OCI-LY7 (cell line): ENCODE measurements at regions not wholly inside any gene's neighbourhood (a gene's known extent, or its start where the extent isn't known, plus 50 kb on each side); places are given as distances from the start of the nearest gene placed in this dataset.

Source experiments
- BruUV-seq: library from RNA; stranded (reverse); fragments of 400-500 nt; replicated peaks from 2 replicates; lab custom pipeline; 2021; lab: Mats Ljungman, UMichigan
- CTCF ChIA-PET: fragments of 300-600 bp; sonication (Branson Sonifier 250); formaldehyde crosslinking; loops from one replicate; lab custom pipeline; 2022; ENCODE audit warnings: antibody characterized with exemption; ENCODE audit not compliant: unreplicated experiment; lab: Charles Lee
- POLR2A ChIA-PET: fragments of 300-600 bp; sonication (Branson Sonifier 250); formaldehyde crosslinking; loops from one replicate; lab custom pipeline; 2022; ENCODE audit warnings: antibody characterized with exemption; lab: Charles Lee
- DNase-seq: peaks from one replicate; pipeline ENCODE4 v3.0.0-alpha.2; 2015; ENCODE audit warnings: low spot score
- H2AFZ ChIP-seq: fragments of 200-600 bp; sonication (generic), shearing (Covaris generic); 2 replicates; pipeline ENCODE4 v1.6.1; 2014; ENCODE audit warnings: mild to moderate bottlenecking, antibody characterized with exemption, low read length, moderate library complexity
- H3K27ac ChIP-seq: fragments of 200-600 bp; sonication (generic); 2 replicates; pipeline ENCODE4 v1.5.1; 2014; ENCODE audit warnings: mixed run types, low read depth, mild to moderate bottlenecking, moderate library complexity, low read length, inconsistent platforms; ENCODE audit not compliant: poor library complexity, severe bottlenecking
- H3K36me3 ChIP-seq: fragments of 200-600 bp; sonication (generic); 2 replicates; pipeline ENCODE4 v1.6.1; 2014; ENCODE audit warnings: mild to moderate bottlenecking, antibody characterized with exemption, low read length, moderate library complexity, mixed read lengths; ENCODE audit not compliant: insufficient read depth
- H3K4me1 ChIP-seq: fragments of 200-600 bp; sonication (generic); 2 replicates; pipeline ENCODE4 v1.5.1; 2014; ENCODE audit warnings: mild to moderate bottlenecking, low read length; ENCODE audit not compliant: insufficient read depth, poor library complexity, severe bottlenecking
- H3K4me2 ChIP-seq: fragments of 200-600 bp; sonication (generic); 2 replicates; pipeline ENCODE4 v1.6.1; 2014; ENCODE audit warnings: mild to moderate bottlenecking, low read length
- H3K4me3 ChIP-seq: fragments of 200-600 bp; sonication (generic); 2 replicates; pipeline ENCODE4 v1.5.1; 2014; ENCODE audit warnings: mild to moderate bottlenecking, low read depth, low read length; ENCODE audit not compliant: poor library complexity, severe bottlenecking
- H3K79me2 ChIP-seq: fragments of 200-600 bp; sonication (generic); 2 replicates; pipeline ENCODE4 v1.6.1; 2016; ENCODE audit warnings: low read depth, mild to moderate bottlenecking, low read length, moderate library complexity, mixed read lengths; ENCODE audit not compliant: insufficient read depth
- H3K9me2 ChIP-seq: fragments of 200-600 bp; sonication (generic); 2 replicates; pipeline ENCODE4 v1.6.1; 2016; ENCODE audit warnings: mild to moderate bottlenecking, low read length, mixed read lengths; ENCODE audit not compliant: insufficient read depth
- H3K9me3 ChIP-seq: fragments of 200-600 bp; sonication (generic); 2 replicates; pipeline ENCODE4 v1.6.1; 2014; ENCODE audit warnings: mild to moderate bottlenecking, mixed run types, low read length, mixed read lengths
- H4K20me1 ChIP-seq: fragments of 200-600 bp; sonication (generic); 2 replicates; pipeline ENCODE4 v1.6.1; 2014; ENCODE audit warnings: mild to moderate bottlenecking, antibody characterized with exemption, low read length, moderate library complexity, mixed read lengths; ENCODE audit not compliant: insufficient read depth
- EZH2phosphoT487 ChIP-seq: fragments of 200-600 bp; sonication (generic); IDR thresholded peaks from 2 replicates; pipeline ENCODE4 v1.6.1; 2018; ENCODE audit warnings: low read depth, borderline replicate concordance, mild to moderate bottlenecking, mixed run types, antibody characterized with exemption, low read length, moderate library complexity, mixed read lengths
- intact Hi-C: fragments of 100-400 bp; cut with micrococcal nuclease; formaldehyde crosslinking; loops from one replicate; pipeline ENCODE4 v1.10.0; 2022; ENCODE audit not compliant: unreplicated experiment
- TF ChIP-seq, protein P1 (sequence below): fragments of 200-600 bp; sonication (generic); conservative IDR thresholded peaks from 2 replicates; pipeline ENCODE4 v1.5.1; 2014; ENCODE audit warnings: mild to moderate bottlenecking, antibody characterized with exemption, low read length, moderate library complexity, mixed read lengths

DNA sequence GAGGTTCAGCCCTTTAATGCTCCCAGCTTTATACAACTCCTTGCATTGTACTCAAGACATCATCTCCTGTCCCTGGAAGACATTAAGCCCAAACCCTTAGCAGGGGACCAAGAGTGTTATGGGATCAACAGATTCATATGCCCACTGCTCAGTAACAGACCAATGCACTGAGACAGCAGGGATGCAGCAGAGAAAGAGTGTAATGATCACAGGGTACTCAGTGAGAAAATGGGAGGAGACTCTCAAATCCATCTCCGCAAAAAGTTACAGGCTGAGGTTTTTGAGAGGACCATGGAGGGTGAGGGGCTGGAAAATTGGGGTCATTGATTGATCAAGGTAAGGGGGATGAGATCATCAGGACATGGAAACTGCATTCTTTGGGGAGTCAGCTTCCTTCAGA is 96.2 kb downstream of the MATN1 start:
- intact Hi-C loops: no loop called here
- H3K4me3 ChIP-seq: no peak overlapping the region
- no peaks in the 10 kb centered on the region; the same call in 1 of the 2 replicates for H3K9me3 ChIP-seq
- TF ChIP-seq, protein P1, sequence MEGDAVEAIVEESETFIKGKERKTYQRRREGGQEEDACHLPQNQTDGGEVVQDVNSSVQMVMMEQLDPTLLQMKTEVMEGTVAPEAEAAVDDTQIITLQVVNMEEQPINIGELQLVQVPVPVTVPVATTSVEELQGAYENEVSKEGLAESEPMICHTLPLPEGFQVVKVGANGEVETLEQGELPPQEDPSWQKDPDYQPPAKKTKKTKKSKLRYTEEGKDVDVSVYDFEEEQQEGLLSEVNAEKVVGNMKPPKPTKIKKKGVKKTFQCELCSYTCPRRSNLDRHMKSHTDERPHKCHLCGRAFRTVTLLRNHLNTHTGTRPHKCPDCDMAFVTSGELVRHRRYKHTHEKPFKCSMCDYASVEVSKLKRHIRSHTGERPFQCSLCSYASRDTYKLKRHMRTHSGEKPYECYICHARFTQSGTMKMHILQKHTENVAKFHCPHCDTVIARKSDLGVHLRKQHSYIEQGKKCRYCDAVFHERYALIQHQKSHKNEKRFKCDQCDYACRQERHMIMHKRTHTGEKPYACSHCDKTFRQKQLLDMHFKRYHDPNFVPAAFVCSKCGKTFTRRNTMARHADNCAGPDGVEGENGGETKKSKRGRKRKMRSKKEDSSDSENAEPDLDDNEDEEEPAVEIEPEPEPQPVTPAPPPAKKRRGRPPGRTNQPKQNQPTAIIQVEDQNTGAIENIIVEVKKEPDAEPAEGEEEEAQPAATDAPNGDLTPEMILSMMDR: no peak
- no peak for TF ChIP-seq EZH2phosphoT487
- H4K20me1 ChIP-seq: no peaks in the 10 kb centered on the region
- no peaks in the 10 kb centered on the region for H3K36me3 ChIP-seq
- no peak overlapping the region for H3K4me2 ChIP-seq
- no TSS peak for BruUV-seq
- H2AFZ ChIP-seq: no peak overlapping the region
- CTCF ChIA-PET: no interaction called here
- no peaks in the 10 kb centered on the region for H3K9me2 ChIP-seq
- DNase-seq: no peak
- no peaks in the 10 kb centered on the region for H3K4me1 ChIP-seq
- H3K79me2 ChIP-seq: no peaks in the 10 kb centered on the region
- POLR2A ChIA-PET: no interaction called here
- no peak overlapping the region for H3K27ac ChIP-seq

DNA sequence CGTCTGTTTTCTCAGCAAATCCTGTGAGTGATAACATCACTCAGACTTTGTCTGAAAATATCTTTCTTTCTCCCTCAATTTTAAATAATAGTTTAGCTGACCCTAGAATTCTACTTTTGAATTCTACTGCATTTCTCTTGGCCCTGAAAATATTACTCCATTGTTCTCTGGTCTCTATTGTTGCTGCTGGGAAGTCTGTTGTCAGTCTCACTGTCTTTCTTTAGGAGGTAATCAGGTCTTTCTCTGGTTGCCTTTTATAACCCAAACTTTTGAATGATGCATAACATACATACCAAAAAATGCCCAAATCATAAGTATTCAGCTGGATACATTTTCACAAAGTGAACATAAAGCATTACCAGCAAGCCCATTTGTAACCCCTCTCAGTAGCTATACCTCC is 100.0 kb downstream of the MATN1 start:
- ChIA-PET POLR2A (no interaction called here), CTCF (no interaction called here)
- H3K79me2 ChIP-seq: no peaks in the 10 kb centered on the region
- no peak overlapping the region for H3K4me3 ChIP-seq
- no peak overlapping the region for H2AFZ ChIP-seq
- H3K4me2 ChIP-seq: no peak overlapping the region
- H3K9me3 ChIP-seq: no peaks in the 10 kb centered on the region; the same call in 1 of the 2 replicates
- DNase-seq: no peak
- H4K20me1 ChIP-seq: no peaks in the 10 kb centered on the region
- no peak overlapping the region for H3K27ac ChIP-seq
- H3K4me1 ChIP-seq: no peaks in the 10 kb centered on the region
- TF ChIP-seq EZH2phosphoT487: no peak
- TF ChIP-seq, protein P1: no peak
- H3K9me2 ChIP-seq: no peaks in the 10 kb centered on the region
- intact Hi-C loops: no loop called here
- no peaks in the 10 kb centered on the region for H3K36me3 ChIP-seq
- no TSS peak for BruUV-seq

DNA sequence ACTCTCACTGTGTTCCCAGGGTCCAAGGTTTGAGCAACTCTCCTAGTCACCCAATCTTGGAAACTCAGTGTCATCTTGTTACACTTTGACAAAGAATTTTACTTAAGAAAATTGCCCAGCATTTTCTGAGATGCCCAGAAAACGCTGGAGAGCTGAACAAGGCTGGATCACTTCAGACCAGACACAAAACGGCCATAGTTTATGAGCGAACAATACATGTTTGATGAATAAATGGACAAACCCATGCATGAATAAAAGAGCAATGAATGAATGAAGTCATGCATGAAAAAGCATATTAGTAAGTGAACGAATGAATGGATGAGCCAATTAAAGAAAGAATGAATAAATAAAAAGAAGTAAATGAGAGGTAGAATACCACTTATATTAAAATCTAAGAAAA is 103.8 kb downstream of the MATN1 start:
- ChIA-PET CTCF (no interaction called here), POLR2A (no interaction called here)
- no peaks in the 10 kb centered on the region for H4K20me1 ChIP-seq
- TF ChIP-seq, protein P1: no peak
- no peak for TF ChIP-seq EZH2phosphoT487
- no peak overlapping the region for H2AFZ ChIP-seq
- H3K9me3 ChIP-seq: no peaks in the 10 kb centered on the region
- BruUV-seq: no TSS peak
- no peaks in the 10 kb centered on the region for H3K4me1 ChIP-seq
- H3K9me2 ChIP-seq: no peaks in the 10 kb centered on the region
- H3K36me3 ChIP-seq: no peaks in the 10 kb centered on the region
- H3K79me2 ChIP-seq: no peaks in the 10 kb centered on the region
- no peak overlapping the region for H3K27ac ChIP-seq
- intact Hi-C loops: no loop called here
- no peak overlapping the region for H3K4me2 ChIP-seq
- no peak for DNase-seq
- H3K4me3 ChIP-seq: no peak overlapping the region
